Smooth muscle cell (in vitro differentiated cells): ENCODE measurements at regions not wholly inside any gene's neighbourhood (a gene's known extent, or its start where the extent isn't known, plus 50 kb on each side); places are given as distances from the start of the nearest gene placed in this dataset.

ENCODE experiments used
- DNase-seq: peaks from one replicate; lab custom pipeline; 2025; ENCODE audit not compliant: unreplicated experiment; lab: John Stamatoyannopoulos, UW
- H2AFZ ChIP-seq: fragments of 200-600 bp; sonication (generic); 2 replicates; pipeline ENCODE4 v1.6.0; 2016; ENCODE audit warnings: antibody characterized with exemption, low read depth, mild to moderate bottlenecking
- H3F3A ChIP-seq: fragments of 200-600 bp; sonication (generic); 2 replicates; pipeline ENCODE4 v1.6.0; 2017; ENCODE audit warnings: antibody characterized with exemption, low read depth
- H3K27ac ChIP-seq: fragments of 200-600 bp; sonication (generic); 2 replicates; pipeline ENCODE4 v1.5.1; 2016; ENCODE audit warnings: low read depth, mild to moderate bottlenecking
- H3K27me3 ChIP-seq: fragments of 200-600 bp; sonication (generic); 2 replicates; pipeline ENCODE4 v1.6.1; 2016; ENCODE audit warnings: low read depth, mild to moderate bottlenecking
- H3K36me3 ChIP-seq: fragments of 200-600 bp; sonication (generic); 2 replicates; pipeline ENCODE4 v1.5.1; 2016; ENCODE audit warnings: low read depth
- H3K4me1 ChIP-seq: fragments of 200-600 bp; sonication (generic); 2 replicates; pipeline ENCODE4 v1.5.1; 2016; ENCODE audit warnings: low read depth
- H3K4me2 ChIP-seq: fragments of 200-600 bp; sonication (generic); 2 replicates; pipeline ENCODE4 v1.6.0; 2016; ENCODE audit warnings: mild to moderate bottlenecking
- H3K4me3 ChIP-seq: fragments of 200-600 bp; sonication (generic); 2 replicates; pipeline ENCODE4 v1.5.1; 2016; ENCODE audit warnings: mild to moderate bottlenecking
- H3K79me2 ChIP-seq: fragments of 200-600 bp; sonication (generic); 2 replicates; pipeline ENCODE4 v1.6.0; 2016; ENCODE audit warnings: low read depth, mild to moderate bottlenecking
- H3K9ac ChIP-seq: fragments of 200-600 bp; sonication (generic); 2 replicates; pipeline ENCODE4 v1.6.0; 2016; ENCODE audit warnings: low read depth
- H3K9me3 ChIP-seq: fragments of 200-600 bp; sonication (generic); replicated peaks from 2 replicates; pipeline ENCODE4 v1.5.1; 2016; ENCODE audit warnings: low read depth
- H4K20me1 ChIP-seq: fragments of 200-600 bp; sonication (generic); 2 replicates; pipeline ENCODE4 v1.6.0; 2016; ENCODE audit warnings: low read depth
- CTCF ChIP-seq: fragments of 200-600 bp; sonication (generic); IDR thresholded peaks from 2 replicates; pipeline ENCODE4 v1.5.1; 2017; ENCODE audit warnings: borderline replicate concordance, mild to moderate bottlenecking, antibody characterized with exemption; ENCODE audit not compliant: insufficient read depth, poor library complexity, severe bottlenecking
- WGBS: methylation state at CpG from one replicate; pipeline ENCODE4 v1.1.7; 2016; ENCODE audit warnings: low lambda C conversion rate; 5-methylcytosine and 5-hydroxymethylcytosine counted together

- Histone ChIP-seq H3K4me3 (no peak overlapping the region), H2AFZ (no peak overlapping the region), H3K4me1 (peaks cover 17% of the 10 kb centered on the region), H3K9ac (no peak overlapping the region), H3K27me3 (no peaks in the 10 kb centered on the region), H3K4me2 (no peak overlapping the region), H3F3A (peaks cover 3% of the 10 kb centered on the region), H3K9me3 (no peaks in the 10 kb centered on the region), H4K20me1 (peaks cover 94% of the 10 kb centered on the region), H3K79me2 (peaks cover 50% of the 10 kb centered on the region), H3K27ac (no peak overlapping the region), H3K36me3 (no peaks in the 10 kb centered on the region)
- no peak for DNase-seq
- TF ChIP-seq CTCF, result no peak
Measured at GRCh38 chr3:124053871-124054270, 61.9 kb upstream of the ROPN1 start.

- peak overlapping the region; percentile 6 for H3K4me2 ChIP-seq
- H3K9me3 ChIP-seq, result no peaks in the 10 kb centered on the region
- peaks cover 90% of the 10 kb centered on the region for H4K20me1 ChIP-seq
- no peak overlapping the region for H3K9ac ChIP-seq
- H3K27me3 ChIP-seq, result no peaks in the 10 kb centered on the region
- H3F3A ChIP-seq, result peaks cover 6% of the 10 kb centered on the region
- TF ChIP-seq CTCF, result no peak
- no peak overlapping the region for H2AFZ ChIP-seq
- H3K4me1 ChIP-seq, result peaks cover 22% of the 10 kb centered on the region
- peaks cover 45% of the 10 kb centered on the region for H3K79me2 ChIP-seq
- no peak for DNase-seq
- H3K4me3 ChIP-seq, result no peak overlapping the region
- H3K36me3 ChIP-seq, result no peaks in the 10 kb centered on the region
- WGBS, result 42% methylated on average over 2 of the region's 2 CpGs
- H3K27ac ChIP-seq, result peak overlapping the region; percentile 13
Measured at GRCh38 chr3:124056846-124057245, 64.9 kb upstream of the ROPN1 start.

- Histone ChIP-seq H3K9ac (no peak overlapping the region), H2AFZ (no peak overlapping the region), H3K27me3 (no peaks in the 10 kb centered on the region), H3K27ac (no peak overlapping the region), H3K4me3 (no peak overlapping the region), H3K79me2 (peaks cover 43% of the 10 kb centered on the region), H3K4me1 (peaks cover 27% of the 10 kb centered on the region), H3F3A (peaks cover 6% of the 10 kb centered on the region), H3K4me2 (peak overlapping the region; percentile 6), H3K9me3 (no peaks in the 10 kb centered on the region), H4K20me1 (peaks cover 90% of the 10 kb centered on the region), H3K36me3 (no peaks in the 10 kb centered on the region)
- WGBS, result 41% methylated on average over 6 of the region's 6 CpGs
- no peak for TF ChIP-seq CTCF
- no peak for DNase-seq
Measured at GRCh38 chr3:124057420-124057819, 65.5 kb upstream of the ROPN1 start.

- no peak overlapping the region for H3K4me2 ChIP-seq
- peaks cover 36% of the 10 kb centered on the region for H3K79me2 ChIP-seq
- peaks cover 91% of the 10 kb centered on the region for H4K20me1 ChIP-seq
- no peak overlapping the region for H3K4me3 ChIP-seq
- DNase-seq, result no peak
- H3K27me3 ChIP-seq, result no peaks in the 10 kb centered on the region
- H3K9me3 ChIP-seq, result no peaks in the 10 kb centered on the region
- H3K9ac ChIP-seq, result no peak overlapping the region
- TF ChIP-seq CTCF, result no peak
- no peak overlapping the region for H2AFZ ChIP-seq
- H3K36me3 ChIP-seq, result no peaks in the 10 kb centered on the region
- H3K4me1 ChIP-seq, result peaks cover 28% of the 10 kb centered on the region
- H3F3A ChIP-seq, result peaks cover 6% of the 10 kb centered on the region
- 61% methylated on average over 1 of the region's 1 CpG for WGBS
- H3K27ac ChIP-seq, result no peak overlapping the region
Measured at GRCh38 chr3:124059580-124059979, 67.7 kb upstream of the ROPN1 start.
